NB4 (cell line): ENCODE measurements at regions not wholly inside any gene's neighbourhood (a gene's known extent, or its start where the extent isn't known, plus 50 kb on each side); places are given as distances from the start of the nearest gene placed in this dataset.

Experiments used
- DNase-seq: peaks from one replicate; pipeline ENCODE4 v3.0.0; 2010; ENCODE audit warnings: low read depth
- H3K4me3 ChIP-seq: one replicate; pipeline ENCODE4 v1.5.1; 2011; ENCODE audit warnings: mild to moderate bottlenecking, low read depth, low read length, moderate library complexity
- MAX ChIP-seq: IDR thresholded peaks from 2 replicates; pipeline ENCODE4 v1.6.1; 2011; ENCODE audit warnings: low read depth, low read length
- MYC ChIP-seq: IDR thresholded peaks from 2 replicates; pipeline ENCODE4 v1.6.1; 2011; ENCODE audit warnings: low read depth, low read length
- POLR2A ChIP-seq: IDR thresholded peaks from 2 replicates; pipeline ENCODE4 v1.6.1; 2011; ENCODE audit warnings: mild to moderate bottlenecking; ENCODE audit not compliant: insufficient read length; ENCODE audit errors: extremely low read depth
- TF ChIP-seq, protein P1 (sequence below): IDR thresholded peaks from one replicate; pipeline ENCODE4 v1.5.1; 2012; ENCODE audit warnings: low read depth, low read length

GRCh38 chr1:195550071-195550862 is 1058.0 kb downstream of the KCNT2 start:
- DNase-seq, result no peak
- no peak overlapping the region for H3K4me3 ChIP-seq
- TF ChIP-seq MYC (no peak), MAX (no peak), POLR2A (no peak)
- TF ChIP-seq, protein P1, sequence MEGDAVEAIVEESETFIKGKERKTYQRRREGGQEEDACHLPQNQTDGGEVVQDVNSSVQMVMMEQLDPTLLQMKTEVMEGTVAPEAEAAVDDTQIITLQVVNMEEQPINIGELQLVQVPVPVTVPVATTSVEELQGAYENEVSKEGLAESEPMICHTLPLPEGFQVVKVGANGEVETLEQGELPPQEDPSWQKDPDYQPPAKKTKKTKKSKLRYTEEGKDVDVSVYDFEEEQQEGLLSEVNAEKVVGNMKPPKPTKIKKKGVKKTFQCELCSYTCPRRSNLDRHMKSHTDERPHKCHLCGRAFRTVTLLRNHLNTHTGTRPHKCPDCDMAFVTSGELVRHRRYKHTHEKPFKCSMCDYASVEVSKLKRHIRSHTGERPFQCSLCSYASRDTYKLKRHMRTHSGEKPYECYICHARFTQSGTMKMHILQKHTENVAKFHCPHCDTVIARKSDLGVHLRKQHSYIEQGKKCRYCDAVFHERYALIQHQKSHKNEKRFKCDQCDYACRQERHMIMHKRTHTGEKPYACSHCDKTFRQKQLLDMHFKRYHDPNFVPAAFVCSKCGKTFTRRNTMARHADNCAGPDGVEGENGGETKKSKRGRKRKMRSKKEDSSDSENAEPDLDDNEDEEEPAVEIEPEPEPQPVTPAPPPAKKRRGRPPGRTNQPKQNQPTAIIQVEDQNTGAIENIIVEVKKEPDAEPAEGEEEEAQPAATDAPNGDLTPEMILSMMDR, result no peak

- TF ChIP-seq POLR2A, result no peak
- no peak for TF ChIP-seq MAX
- no peak for TF ChIP-seq MYC
- TF ChIP-seq, protein P1, result no peak
- DNase-seq, result no peak
- H3K4me3 ChIP-seq, result no peak overlapping the region
These were observed 1077.3 kb downstream of the KCNT2 start for GRCh38 chr1:195530961-195531360.

DNA sequence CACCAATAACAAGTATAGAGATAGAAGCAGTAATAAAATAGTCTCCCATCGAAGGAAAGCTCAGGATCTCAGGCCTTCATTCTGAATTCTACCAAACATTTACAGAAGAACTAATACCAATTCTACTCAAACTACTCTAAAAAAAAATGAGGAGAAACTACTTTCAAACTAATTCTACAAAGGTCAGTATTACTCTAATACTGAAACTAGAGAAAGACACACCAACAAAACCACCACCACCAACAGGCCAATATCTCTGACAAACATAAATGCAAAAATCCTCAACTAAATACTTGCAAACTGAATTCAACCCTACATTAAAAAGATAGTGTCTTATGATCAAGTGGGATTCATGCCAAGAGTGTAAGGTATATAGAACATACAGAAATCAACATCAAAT is 1078.4 kb downstream of the KCNT2 start:
- TF ChIP-seq POLR2A (no peak), MAX (no peak), MYC (no peak)
- TF ChIP-seq, protein P1, result no peak
- no peak overlapping the region for H3K4me3 ChIP-seq
- DNase-seq, result no peak

GRCh38 chr1:195520757-195521156 is 1087.5 kb downstream of the KCNT2 start:
- TF ChIP-seq MAX, result no peak
- TF ChIP-seq MYC, result no peak
- TF ChIP-seq, protein P1, result no peak
- no peak for TF ChIP-seq POLR2A
- H3K4me3 ChIP-seq, result no peak overlapping the region
- no peak for DNase-seq

DNA sequence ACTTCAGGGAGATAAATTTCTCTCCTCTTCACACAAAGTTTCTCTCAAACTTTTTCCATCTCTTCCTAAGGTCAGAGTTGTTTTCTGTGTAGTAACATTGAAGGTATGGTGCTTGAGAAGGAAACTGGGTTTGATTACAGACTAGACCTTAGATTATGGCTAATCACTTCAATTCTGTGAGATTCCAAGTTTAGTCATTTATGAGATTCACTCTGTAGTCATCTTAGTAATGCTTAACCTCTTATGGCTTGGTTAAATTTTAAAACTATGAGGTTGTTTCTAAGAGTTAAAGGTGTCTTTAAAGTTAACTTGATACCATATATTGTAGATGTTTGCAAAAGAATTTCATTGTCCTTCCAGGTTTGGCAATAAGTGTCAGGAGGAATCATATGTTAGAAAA is 1092.2 kb downstream of the KCNT2 start:
- no peak for DNase-seq
- H3K4me3 ChIP-seq, result no peak overlapping the region
- TF ChIP-seq MAX, result no peak
- TF ChIP-seq MYC, result no peak
- no peak for TF ChIP-seq POLR2A
- TF ChIP-seq, protein P1, result no peak

- DNase-seq, result no peak
- TF ChIP-seq, protein P1, result no peak
- no peak for TF ChIP-seq MAX
- H3K4me3 ChIP-seq, result no peak overlapping the region
These were observed 1096.7 kb downstream of the KCNT2 start for GRCh38 chr1:195511501-195511900.
